H9 (cell line): ENCODE measurements at regions not wholly inside any gene's neighbourhood (a gene's known extent, or its start where the extent isn't known, plus 50 kb on each side); places are given as distances from the start of the nearest gene placed in this dataset.

ENCODE experiments used
- DNase-seq: peaks from one replicate; pipeline ENCODE4 v3.0.0-alpha.2; 2017
- H2AFZ ChIP-seq: one replicate; pipeline ENCODE4 v1.6.1; 2013; ENCODE audit warnings: mild to moderate bottlenecking, low read length, control low read depth, moderate library complexity
- H2AK5ac ChIP-seq: 2 replicates; pipeline ENCODE4 v1.6.1; 2013; ENCODE audit warnings: low read length, control low read depth, mixed read lengths; ENCODE audit not compliant: insufficient read length
- H2BK120ac ChIP-seq: one replicate; pipeline ENCODE4 v1.6.1; 2013; ENCODE audit warnings: low read depth, mild to moderate bottlenecking, low read length, control low read depth, inconsistent platforms; ENCODE audit not compliant: poor library complexity, severe bottlenecking
- H2BK12ac ChIP-seq: 2 replicates; pipeline ENCODE4 v1.6.1; 2013; ENCODE audit warnings: low read length, control low read depth, mixed read lengths, low read depth; ENCODE audit not compliant: insufficient read length
- H2BK15ac ChIP-seq: 2 replicates; pipeline ENCODE4 v1.6.1; 2013; ENCODE audit warnings: low read depth, low read length, control low read depth
- H2BK20ac ChIP-seq: one replicate; pipeline ENCODE4 v1.6.1; 2013; ENCODE audit warnings: low read depth, mild to moderate bottlenecking, low read length, control low read depth, inconsistent platforms; ENCODE audit not compliant: poor library complexity, severe bottlenecking
- H2BK5ac ChIP-seq: 2 replicates; pipeline ENCODE4 v1.6.1; 2013; ENCODE audit warnings: low read length, control low read depth, mixed read lengths; ENCODE audit not compliant: insufficient read length
- H3K14ac ChIP-seq: 2 replicates; pipeline ENCODE4 v1.6.1; 2013; ENCODE audit warnings: low read length, control low read depth; ENCODE audit not compliant: insufficient read depth
- H3K18ac ChIP-seq: 2 replicates; pipeline ENCODE4 v1.6.1; 2013; ENCODE audit warnings: low read depth, mild to moderate bottlenecking, mixed read lengths, low read length, control low read depth; ENCODE audit not compliant: insufficient read length
- H3K23ac ChIP-seq: 2 replicates; pipeline ENCODE4 v1.6.1; 2013; ENCODE audit warnings: low read length, control low read depth, mixed read lengths, low read depth; ENCODE audit not compliant: insufficient read length
- H3K23me2 ChIP-seq: 2 replicates; pipeline ENCODE4 v1.6.1; 2013; ENCODE audit warnings: low read depth, mild to moderate bottlenecking, mixed read lengths, low read length, control low read depth; ENCODE audit not compliant: insufficient read length, poor library complexity, severe bottlenecking
- H3K27ac ChIP-seq: 2 replicates; pipeline ENCODE4 v1.5.1; 2013; ENCODE audit warnings: low read length, control low read depth, mixed read lengths, low read depth; ENCODE audit not compliant: insufficient read length
- H3K27me3 ChIP-seq: 2 replicates; pipeline ENCODE4 v1.6.1; 2013; ENCODE audit warnings: low read length, control low read depth, inconsistent platforms; ENCODE audit not compliant: insufficient read depth
- H3K4ac ChIP-seq: 2 replicates; pipeline ENCODE4 v1.6.1; 2013; ENCODE audit warnings: low read depth, mild to moderate bottlenecking, control low read depth, inconsistent platforms, low read length, moderate library complexity
- H3K4me1 ChIP-seq: 2 replicates; pipeline ENCODE4 v1.6.1; 2013; ENCODE audit warnings: low read length, control low read depth, inconsistent platforms; ENCODE audit not compliant: insufficient read depth
- H3K4me2 ChIP-seq: 2 replicates; pipeline ENCODE4 v1.6.1; 2013; ENCODE audit warnings: low read length, control low read depth, mixed read lengths; ENCODE audit not compliant: insufficient read length, insufficient read depth
- H3K56ac ChIP-seq: 2 replicates; pipeline ENCODE4 v1.6.1; 2013; ENCODE audit warnings: low read depth, mild to moderate bottlenecking, mixed read lengths, low read length, control low read depth; ENCODE audit not compliant: insufficient read length
- H3K79me1 ChIP-seq: 2 replicates; pipeline ENCODE4 v1.6.1; 2013; ENCODE audit warnings: low read depth, mild to moderate bottlenecking, moderate library complexity, low read length, control low read depth, inconsistent platforms; ENCODE audit not compliant: insufficient read depth, poor library complexity, severe bottlenecking
- H3K79me2 ChIP-seq: 2 replicates; pipeline ENCODE4 v1.6.1; 2013; ENCODE audit warnings: low read length, control low read depth, inconsistent platforms; ENCODE audit not compliant: insufficient read depth
- H3K9ac ChIP-seq: 2 replicates; pipeline ENCODE4 v1.6.1; 2013; ENCODE audit warnings: low read length, control low read depth, mixed read lengths; ENCODE audit not compliant: insufficient read length; ENCODE audit errors: extremely low read depth
- H3K9me3 ChIP-seq: one replicate; pipeline ENCODE4 v1.6.1; 2013; ENCODE audit warnings: low read depth, low read length, inconsistent platforms; ENCODE audit not compliant: control insufficient read depth
- H3T11ph ChIP-seq: one replicate; pipeline ENCODE4 v1.6.1; 2013; ENCODE audit warnings: mild to moderate bottlenecking, low read length, control low read depth, inconsistent platforms
- H4K20me1 ChIP-seq: one replicate; pipeline ENCODE4 v1.6.1; 2013; ENCODE audit not compliant: control insufficient read depth, insufficient read length, insufficient read depth
- H4K5ac ChIP-seq: 2 replicates; pipeline ENCODE4 v1.6.1; 2013; ENCODE audit warnings: low read depth, mild to moderate bottlenecking, mixed read lengths, low read length, control low read depth; ENCODE audit not compliant: insufficient read length
- H4K8ac ChIP-seq: replicated peaks from 2 replicates; pipeline ENCODE4 v1.6.1; 2013; ENCODE audit warnings: low read length, control low read depth, mixed read lengths, low read depth; ENCODE audit not compliant: insufficient read length
- H4K91ac ChIP-seq: 2 replicates; pipeline ENCODE4 v1.6.1; 2013; ENCODE audit warnings: low read depth, mild to moderate bottlenecking, moderate library complexity, mixed read lengths, low read length, control low read depth; ENCODE audit not compliant: insufficient read length
- H3K27ac Mint-ChIP-seq, 3 experiments: 2 replicates in 2 of 3; 3 replicates in 1 of 3; pipeline ENCODE4 v1.8.0; 2020 to 2021; ENCODE audit warnings: mixed read lengths in 3 of 3, mild to moderate bottlenecking in 1 of 3, moderate library complexity in 1 of 3
- H3K27me3 Mint-ChIP-seq: 2 replicates; pipeline ENCODE4 v1.8.0; 2021; ENCODE audit warnings: low read depth, mild to moderate bottlenecking, moderate library complexity, mixed read lengths
- H3K36me3 Mint-ChIP-seq, 3 experiments: 2 replicates in 2 of 3; 3 replicates in 1 of 3; pipeline ENCODE4 v1.8.0; 2020 to 2021; ENCODE audit warnings: low read depth in 3 of 3, mixed read lengths in 3 of 3; ENCODE audit not compliant: insufficient read depth in 1 of 3
- H3K4me1 Mint-ChIP-seq, 2 experiments: 2 replicates each; pipeline ENCODE4 v1.8.0; 2020; ENCODE audit warnings: mixed read lengths in 2 of 2
- H3K4me3 Mint-ChIP-seq, 2 experiments: 2 replicates in 1 of 2; 3 replicates in 1 of 2; pipeline ENCODE4 v1.8.0; 2020 to 2021; ENCODE audit warnings: mild to moderate bottlenecking in 2 of 2, mixed read lengths in 2 of 2, moderate library complexity in 1 of 2
- H3K9me3 Mint-ChIP-seq, 2 experiments: 2 replicates in 1 of 2; 3 replicates in 1 of 2; pipeline ENCODE4 v1.8.0; 2020; ENCODE audit warnings: mild to moderate bottlenecking in 2 of 2, mixed read lengths in 2 of 2, moderate library complexity in 1 of 2
- CTCF ChIP-seq: fragments of 200-600 bp; sonication (generic); conservative IDR thresholded peaks from 3 replicates; pipeline ENCODE4 v1.8.0; 2021; ENCODE audit warnings: antibody characterized with exemption, mild to moderate bottlenecking
- whole genome bisulfite sequencing: extraction: QIAGEN DNeasy Blood & Tissue Kit; methylation state at CpG from one replicate; pipeline ENCODE4 v1.1.7; 2013; ENCODE audit warnings: missing lambda C conversion rate, low lambda C conversion rate, mixed read lengths; ENCODE audit not compliant: insufficient read length; ENCODE audit errors: extremely low coverage; 5-methylcytosine and 5-hydroxymethylcytosine counted together

- H3K23me2 ChIP-seq, result no peaks in the 10 kb centered on the region
- H3K4me1 Mint-ChIP-seq, result peaks cover 0 to 6% of the 10 kb centered on the region in 2 experiments; a peak in 1 of 4 replicates
- H4K5ac ChIP-seq, result no peak overlapping the region
- H4K91ac ChIP-seq, result no peak overlapping the region
- H2BK12ac ChIP-seq, result no peak overlapping the region
- H3K79me1 ChIP-seq, result no peaks in the 10 kb centered on the region
- peaks cover 2% of the 10 kb centered on the region; the same call in 1 of the 2 replicates for H3K4me1 ChIP-seq
- no peak overlapping the region for H2BK5ac ChIP-seq
- H3K79me2 ChIP-seq, result no peaks in the 10 kb centered on the region
- H3K9me3 ChIP-seq, result no peaks in the 10 kb centered on the region
- H3K14ac ChIP-seq, result no peak overlapping the region
- no peaks in the 10 kb centered on the region for H3K36me3 Mint-ChIP-seq
- no peak overlapping the region for H2BK15ac ChIP-seq
- H3K4me3 Mint-ChIP-seq, result no peak overlapping the region
- no CpG with 5 or more reads among the region's 3 CpGs for WGBS
- H3T11ph ChIP-seq, result no peak overlapping the region
- no peaks in the 10 kb centered on the region; the same call in 1 of the 2 replicates for H3K27me3 Mint-ChIP-seq
- no peaks in the 10 kb centered on the region for H3K9me3 Mint-ChIP-seq
- no peak for TF ChIP-seq CTCF
- no peak overlapping the region for H4K8ac ChIP-seq
- H3K27ac ChIP-seq, result no peak overlapping the region
- no peak overlapping the region for H2BK120ac ChIP-seq
- H3K4ac ChIP-seq, result no peak overlapping the region
- no peak overlapping the region for H3K4me2 ChIP-seq
- no peak overlapping the region for H3K18ac ChIP-seq
- H2AK5ac ChIP-seq, result no peak overlapping the region
- no peak overlapping the region for H3K27ac Mint-ChIP-seq
- DNase-seq, result no peak
- no peaks in the 10 kb centered on the region for H3K27me3 ChIP-seq
- no peaks in the 10 kb centered on the region for H4K20me1 ChIP-seq
- no peak overlapping the region for H2AFZ ChIP-seq
- no peak overlapping the region for H2BK20ac ChIP-seq
- H3K23ac ChIP-seq, result no peak overlapping the region
- H3K56ac ChIP-seq, result no peak overlapping the region
- no peak overlapping the region for H3K9ac ChIP-seq
Measured at GRCh38 chr2:177031438-177032180, 181.0 kb upstream of the HNRNPA3 start.
